ENCODE measurements at regions not wholly inside any gene's neighbourhood (a gene's known extent, or its start where the extent isn't known, plus 50 kb on each side); places are given as distances from the start of the nearest gene placed in this dataset.

- WGBS (ENCODE audit: low lambda C conversion rate) = 22% methylated on average over 2 of the region's 2 CpGs
- TF ChIP-seq ZNF407 (CRISPR knock-in tag; IDR thresholded peaks at IDR 0.05; ENCODE audit: not compliant biosample characterization) = no peak
- no peak for TF ChIP-seq POLR2A (IDR thresholded peaks at IDR 0.05; ENCODE audit: insufficient read depth in 1 of 2, low read depth in 2 of 2, low read length in 2 of 2)
- no peak for TF ChIP-seq MAF1 (CRISPR knock-in tag; IDR thresholded peaks at IDR 0.05; ENCODE audit: borderline replicate concordance)
- no peak for TF ChIP-seq SSRP1 (CRISPR knock-in tag; IDR thresholded peaks at IDR 0.05)
- no peak for TF ChIP-seq ZNF709 (CRISPR knock-in tag; IDR thresholded peaks at IDR 0.05)
- no peak for TF ChIP-seq ARNTL (CRISPR knock-in tag; IDR thresholded peaks at IDR 0.05)
- TF ChIP-seq CSRNP2 (CRISPR knock-in tag; conservative IDR thresholded peaks at IDR 0.05; ENCODE audit: low read depth) = no peak
- no peak for TF ChIP-seq GATAD2A (CRISPR knock-in tag; IDR thresholded peaks at IDR 0.05)
- no peak for TF ChIP-seq ZNF776 (CRISPR knock-in tag; IDR thresholded peaks at IDR 0.05)
- TF ChIP-seq ZNF501 (CRISPR knock-in tag; IDR thresholded peaks at IDR 0.05) = no peak
- no peak for TF ChIP-seq PCBP2 (optimal IDR thresholded peaks at IDR 0.05; ENCODE audit: low read depth, low read length, poor library complexity, severe bottlenecking)
- TF ChIP-seq CAMTA2 (CRISPR knock-in tag; IDR thresholded peaks at IDR 0.05; ENCODE audit: borderline replicate concordance) = no peak
- no peak for FAIRE-seq
- Histone ChIP-seq H3K9me3 (ENCODE audit: low read length) (no peaks in the 10 kb centered on the region), H3K4me3 (replicated peaks in 1 of 3; ENCODE audit: insufficient read depth in 1 of 3, low read depth in 2 of 3, low read length in 3 of 3) (no peak overlapping the region), H4K20me1 (ENCODE audit: insufficient read depth, low read length) (no peaks in the 10 kb centered on the region), H3K9ac (ENCODE audit: insufficient read depth, low read depth, low read length) (no peak overlapping the region), H3K79me2 (ENCODE audit: insufficient read depth, low read length) (no peaks in the 10 kb centered on the region), H3K4me2 (ENCODE audit: low read depth, low read length) (no peak overlapping the region), H3K27ac (ENCODE audit: extremely low read length, insufficient read depth, low read length) (no peak overlapping the region), H3K4me1 (ENCODE audit: insufficient read depth, low read length) (no peaks in the 10 kb centered on the region), H2AFZ (ENCODE audit: low read length) (no peak overlapping the region), H3K36me3 (replicated peaks in 1 of 2; ENCODE audit: control insufficient read depth in 1 of 2, insufficient read depth in 2 of 2, low read length in 2 of 2) (no peaks in the 10 kb centered on the region), H3K27me3 (ENCODE audit: control insufficient read depth in 1 of 2, insufficient read depth in 2 of 2, low read length in 2 of 2) (peaks cover 0 to 29% of the 10 kb centered on the region in 2 experiments; a peak in 2 of 5 replicates)
- no peak for DNase-seq (ENCODE audit: low spot score)
- intact Hi-C loops (cut with micrococcal nuclease; ENCODE audit: unreplicated experiment) (no loop called here), in situ Hi-C loops (cut with HindIII; ENCODE audit: extremely low pct_ligation_motif_present, low pct_unique_long_range_greater_than_20kb) (no loop called here)
- ChIA-PET CTCF (ENCODE audit: low intra/inter-chr PET ratio, low total read pairs) (no interaction called here), POLR2A (no interaction called here)
- no peak for ATAC-seq
- no TSS peak for BruUV-seq (replicated peaks)
Observed at GRCh38 chr12:124114316-124114715, 141.3 kb downstream of the ZNF664 start.
